ENCODE measurements at regions not wholly inside any gene's neighbourhood (a gene's known extent, or its start where the extent isn't known, plus 50 kb on each side); places are given as distances from the start of the nearest gene placed in this dataset.

GRCh38 chr2:162968306-162968705, 129.7 kb upstream of the KCNH7 start:
- Histone ChIP-seq H3K27me3 (replicated peaks in 1 of 4; ENCODE audit: control extremely low read depth in 1 of 4, control insufficient read depth in 3 of 4, insufficient read depth in 4 of 4, low read length in 3 of 4) (no peaks in the 10 kb centered on the region), H3K4me2 (replicated peaks; ENCODE audit: low read depth, low read length, poor library complexity, severe bottlenecking) (no peak overlapping the region), H3K79me2 (ENCODE audit: control insufficient read depth, insufficient read depth, low read length) (no peaks in the 10 kb centered on the region), H3K9ac (ENCODE audit: low read length) (no peak overlapping the region), H3K4me3 (ENCODE audit: control extremely low read depth in 1 of 5, extremely low read depth in 1 of 5, insufficient read depth in 1 of 5, low read depth in 2 of 5, low read length in 4 of 5) (no peak overlapping the region), H3K36me3 (replicated peaks in 1 of 2; ENCODE audit: control extremely low read depth in 1 of 2, control insufficient read depth in 1 of 2, extremely low read depth in 1 of 2, insufficient read depth in 2 of 2, low read length in 1 of 2) (no peaks in the 10 kb centered on the region), H3K9me3 (ENCODE audit: control extremely low read depth in 1 of 3, control insufficient read depth in 2 of 3, insufficient read depth in 1 of 3, low read length in 2 of 3) (no peaks in the 10 kb centered on the region), H3K4me1 (ENCODE audit: control insufficient read depth in 2 of 2, insufficient read depth in 2 of 2, low read length in 2 of 2) (no peaks in the 10 kb centered on the region), H2AFZ (ENCODE audit: insufficient read depth, low read depth, low read length, poor library complexity, severe bottlenecking) (no peak overlapping the region), H3K27ac (ENCODE audit: low read length in 2 of 2) (no peak overlapping the region), H4K20me1 (ENCODE audit: control insufficient read depth, insufficient read depth, low read length, poor library complexity, severe bottlenecking) (no peaks in the 10 kb centered on the region)
- DNase-seq (no peak), ATAC-seq (ENCODE audit: low read depth) (no peak)
- intact Hi-C loops (cut with micrococcal nuclease): no loop called here
- no peak for TF ChIP-seq CTCF (IDR thresholded peaks at IDR 0.05)
- no peak for TF ChIP-seq EZH2 (IDR thresholded peaks at IDR 0.05; ENCODE audit: borderline replicate concordance, insufficient read depth, low read depth, low read length, poor library complexity, severe bottlenecking)
- Mint-ChIP-seq H3K27me3 (no peaks in the 10 kb centered on the region), H3K4me1 (no peaks in the 10 kb centered on the region), H3K27ac (no peak overlapping the region), H3K4me3 (no peak overlapping the region), H3K9me3 (ENCODE audit: insufficient read depth) (no peaks in the 10 kb centered on the region)
- 0% methylated on average over 1 of the region's 1 CpG for WGBS (ENCODE audit: insufficient coverage)
- ChIA-PET CTCF (no interaction called here), POLR2A (no interaction called here)

- Mint-ChIP-seq H3K27me3 (no peaks in the 10 kb centered on the region), H3K9me3 (ENCODE audit: insufficient read depth) (no peaks in the 10 kb centered on the region), H3K4me3 (no peak overlapping the region), H3K4me1 (no peaks in the 10 kb centered on the region), H3K27ac (no peak overlapping the region)
- Histone ChIP-seq H4K20me1 (ENCODE audit: control insufficient read depth, insufficient read depth, low read length, poor library complexity, severe bottlenecking) (no peaks in the 10 kb centered on the region), H3K9ac (ENCODE audit: low read length) (no peak overlapping the region), H3K4me3 (ENCODE audit: control extremely low read depth in 1 of 5, extremely low read depth in 1 of 5, insufficient read depth in 1 of 5, low read depth in 2 of 5, low read length in 4 of 5) (no peak overlapping the region), H3K27me3 (replicated peaks in 1 of 4; ENCODE audit: control extremely low read depth in 1 of 4, control insufficient read depth in 3 of 4, insufficient read depth in 4 of 4, low read length in 3 of 4) (no peaks in the 10 kb centered on the region), H2AFZ (ENCODE audit: insufficient read depth, low read depth, low read length, poor library complexity, severe bottlenecking) (no peak overlapping the region), H3K4me2 (replicated peaks; ENCODE audit: low read depth, low read length, poor library complexity, severe bottlenecking) (no peak overlapping the region), H3K36me3 (replicated peaks in 1 of 2; ENCODE audit: control extremely low read depth in 1 of 2, control insufficient read depth in 1 of 2, extremely low read depth in 1 of 2, insufficient read depth in 2 of 2, low read length in 1 of 2) (no peaks in the 10 kb centered on the region), H3K27ac (ENCODE audit: low read length in 2 of 2) (no peak overlapping the region), H3K9me3 (ENCODE audit: control extremely low read depth in 1 of 3, control insufficient read depth in 2 of 3, insufficient read depth in 1 of 3, low read length in 2 of 3) (no peaks in the 10 kb centered on the region), H3K79me2 (ENCODE audit: control insufficient read depth, insufficient read depth, low read length) (no peaks in the 10 kb centered on the region), H3K4me1 (ENCODE audit: control insufficient read depth in 2 of 2, insufficient read depth in 2 of 2, low read length in 2 of 2) (no peaks in the 10 kb centered on the region)
- TF ChIP-seq CTCF (IDR thresholded peaks at IDR 0.05): no peak
- ATAC-seq (ENCODE audit: low read depth) (no peak), DNase-seq (no peak)
- POLR2A ChIA-PET: no interaction called here
- CTCF ChIA-PET: no interaction called here
- WGBS (ENCODE audit: insufficient coverage): no CpG with 5 or more reads among the region's 1 CpG
- intact Hi-C loops (cut with micrococcal nuclease): no loop called here
Measured at GRCh38 chr2:162967811-162968210, 129.2 kb upstream of the KCNH7 start.
